HEK293T (cell line): ENCODE measurements at regions not wholly inside any gene's neighbourhood (a gene's known extent, or its start where the extent isn't known, plus 50 kb on each side); places are given as distances from the start of the nearest gene placed in this dataset.

Experiments used
- CTCF ChIA-PET: fragments of 350-600 bp; formaldehyde crosslinking; extraction: SDS; loops from one replicate; lab custom pipeline; 2021; ENCODE audit warnings: antibody characterized with exemption, inconsistent platforms; lab: Yijun Ruan, JAX
- POLR2A ChIA-PET: fragments of 350-600 bp; formaldehyde crosslinking; extraction: SDS; loops from one replicate; lab custom pipeline; 2020; ENCODE audit warnings: antibody characterized with exemption, inconsistent platforms; lab: Yijun Ruan, JAX
- DNase-seq: peaks from one replicate; pipeline ENCODE4 v3.0.0; 2012; ENCODE audit warnings: mixed read lengths; ENCODE audit errors: extremely low spot score
- ARNT ChIP-seq: fragments of 450-650 bp; IDR thresholded peaks from 2 replicates; pipeline ENCODE4 v1.6.1; 2017; ENCODE audit warnings: mild to moderate bottlenecking
- BHLHE40 ChIP-seq: fragments of 450-650 bp; IDR thresholded peaks from 2 replicates; pipeline ENCODE4 v1.6.1; 2016; ENCODE audit warnings: mild to moderate bottlenecking, moderate library complexity, borderline replicate concordance
- CTBP1 ChIP-seq: fragments of 450-650 bp; IDR thresholded peaks from 2 replicates; pipeline ENCODE4 v1.6.1; 2016; ENCODE audit warnings: borderline replicate concordance
- ELF4 ChIP-seq: fragments of 450-650 bp; IDR thresholded peaks from 2 replicates; pipeline ENCODE4 v1.6.1; 2017; ENCODE audit warnings: antibody characterized with exemption
- FOXA1 ChIP-seq: fragments of 450-650 bp; IDR thresholded peaks from 2 replicates; pipeline ENCODE4 v1.6.1; 2016; ENCODE audit warnings: mild to moderate bottlenecking
- FOXK2 ChIP-seq: fragments of 450-650 bp; IDR thresholded peaks from 2 replicates; pipeline ENCODE4 v1.6.1; 2016; ENCODE audit warnings: mild to moderate bottlenecking
- FOXM1 ChIP-seq: fragments of 450-650 bp; IDR thresholded peaks from 2 replicates; pipeline ENCODE4 v1.6.1; 2017; ENCODE audit warnings: mild to moderate bottlenecking, borderline replicate concordance
- HDGF ChIP-seq: fragments of 450-650 bp; IDR thresholded peaks from 2 replicates; pipeline ENCODE4 v1.6.1; 2017; ENCODE audit warnings: antibody characterized with exemption, borderline replicate concordance
- L3MBTL2 ChIP-seq: fragments of 450-650 bp; conservative IDR thresholded peaks from 2 replicates; pipeline ENCODE4 v1.6.1; 2016; ENCODE audit warnings: mild to moderate bottlenecking
- LEF1 ChIP-seq: fragments of 450-650 bp; IDR thresholded peaks from 2 replicates; pipeline ENCODE4 v1.6.1; 2017; ENCODE audit warnings: mild to moderate bottlenecking, borderline replicate concordance
- NFRKB ChIP-seq: fragments of 450-650 bp; IDR thresholded peaks from 2 replicates; pipeline ENCODE4 v1.6.1; 2016; ENCODE audit warnings: mild to moderate bottlenecking, moderate library complexity
- SP1 ChIP-seq: fragments of 450-650 bp; IDR thresholded peaks from 2 replicates; pipeline ENCODE4 v1.6.1; 2017
- SUZ12 ChIP-seq: fragments of 450-650 bp; IDR thresholded peaks from 2 replicates; pipeline ENCODE4 v1.6.1; 2016; ENCODE audit warnings: mild to moderate bottlenecking
- TARDBP ChIP-seq: fragments of 450-650 bp; IDR thresholded peaks from 2 replicates; pipeline ENCODE4 v1.6.1; 2016
- ZNF384 ChIP-seq: fragments of 450-650 bp; IDR thresholded peaks from 2 replicates; pipeline ENCODE4 v1.6.1; 2016
- TF ChIP-seq, protein P1 (sequence below): fragments of 450-650 bp; IDR thresholded peaks from 2 replicates; pipeline ENCODE4 v1.6.1; 2016

DNA sequence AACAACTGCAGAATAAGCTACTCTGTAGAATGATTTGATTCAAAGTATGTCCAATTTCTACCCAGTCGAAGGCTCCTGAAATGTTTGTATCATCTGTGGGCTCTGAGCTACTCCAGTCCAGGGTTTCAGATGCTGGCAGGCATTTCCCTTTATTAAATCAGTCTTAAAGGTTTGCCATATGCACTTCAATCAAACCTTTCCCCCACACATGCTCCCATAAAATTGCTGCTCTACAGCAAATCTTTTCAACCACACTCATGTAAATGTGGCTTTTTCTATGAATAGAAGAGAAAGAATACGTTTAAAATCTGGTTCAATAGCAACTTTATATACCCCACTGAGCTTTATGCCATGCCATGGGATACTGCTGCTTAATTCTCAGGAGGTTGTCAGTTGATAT lies 242.4 kb upstream of the MAP3K7 start:
- CTCF ChIA-PET: no interaction called here
- TF ChIP-seq TARDBP: no peak
- no peak for TF ChIP-seq NFRKB
- no peak for TF ChIP-seq ELF4
- no peak for TF ChIP-seq FOXK2
- TF ChIP-seq BHLHE40: no peak
- TF ChIP-seq SP1: no peak
- TF ChIP-seq CTBP1: no peak
- no peak for TF ChIP-seq HDGF
- no peak for TF ChIP-seq L3MBTL2
- no peak for TF ChIP-seq LEF1
- no peak for TF ChIP-seq FOXM1
- TF ChIP-seq ZNF384: no peak
- TF ChIP-seq SUZ12: no peak
- TF ChIP-seq FOXA1: no peak
- TF ChIP-seq, protein P1, sequence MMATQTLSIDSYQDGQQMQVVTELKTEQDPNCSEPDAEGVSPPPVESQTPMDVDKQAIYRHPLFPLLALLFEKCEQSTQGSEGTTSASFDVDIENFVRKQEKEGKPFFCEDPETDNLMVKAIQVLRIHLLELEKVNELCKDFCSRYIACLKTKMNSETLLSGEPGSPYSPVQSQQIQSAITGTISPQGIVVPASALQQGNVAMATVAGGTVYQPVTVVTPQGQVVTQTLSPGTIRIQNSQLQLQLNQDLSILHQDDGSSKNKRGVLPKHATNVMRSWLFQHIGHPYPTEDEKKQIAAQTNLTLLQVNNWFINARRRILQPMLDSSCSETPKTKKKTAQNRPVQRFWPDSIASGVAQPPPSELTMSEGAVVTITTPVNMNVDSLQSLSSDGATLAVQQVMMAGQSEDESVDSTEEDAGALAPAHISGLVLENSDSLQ: no peak
- TF ChIP-seq ARNT: no peak
- POLR2A ChIA-PET: no interaction called here
- DNase-seq: no peak

DNA sequence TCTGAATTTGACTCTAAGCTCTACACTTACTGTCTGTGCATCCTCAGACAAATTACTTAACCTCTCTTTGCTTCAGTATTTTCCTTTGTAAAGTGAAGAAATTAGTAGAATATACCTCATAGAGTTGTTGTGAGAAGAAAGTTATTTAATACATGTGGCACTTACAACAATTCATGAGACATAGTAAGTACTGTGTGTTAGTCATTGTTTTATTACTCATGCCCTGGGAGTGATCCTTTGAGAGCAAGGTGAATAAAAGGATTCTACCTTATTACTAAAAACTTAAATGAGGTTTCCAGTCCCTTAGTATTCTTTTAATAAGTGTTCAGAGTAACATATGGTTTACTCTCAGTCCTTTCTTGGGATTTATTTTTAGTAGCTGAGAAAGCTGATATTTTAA lies 233.6 kb upstream of the MAP3K7 start:
- no peak for DNase-seq
- TF ChIP-seq BHLHE40 (no peak), NFRKB (no peak), LEF1 (no peak), HDGF (no peak), FOXK2 (no peak), L3MBTL2 (no peak), ZNF384 (no peak)
- TF ChIP-seq, protein P1: no peak
- POLR2A ChIA-PET: no interaction called here
- CTCF ChIA-PET: no interaction called here

DNA sequence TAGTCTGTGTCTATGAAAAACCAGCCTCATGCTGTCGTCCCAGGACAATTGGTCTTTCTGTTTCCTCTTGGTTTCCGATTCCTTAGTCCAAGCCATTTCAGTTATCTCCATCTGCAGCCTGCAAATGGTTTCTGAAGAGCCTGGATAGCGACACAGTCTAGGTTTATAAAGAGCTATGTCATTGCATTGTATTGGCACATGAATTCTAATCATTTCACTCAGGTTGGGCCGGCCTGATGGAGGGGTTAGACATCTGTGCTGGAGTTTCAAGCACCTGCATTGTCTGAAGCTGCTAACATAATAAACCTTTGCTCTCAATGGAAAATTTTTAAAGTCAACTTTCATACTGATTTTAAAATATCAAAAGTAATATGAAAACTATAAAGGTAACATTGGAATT lies 232.6 kb upstream of the MAP3K7 start:
- DNase-seq: no peak
- TF ChIP-seq TARDBP: no peak
- no peak for TF ChIP-seq FOXK2
- no peak for TF ChIP-seq ELF4
- TF ChIP-seq CTBP1: no peak
- no peak for TF ChIP-seq FOXA1
- no peak for TF ChIP-seq L3MBTL2
- TF ChIP-seq, protein P1: no peak
- no peak for TF ChIP-seq ZNF384
- TF ChIP-seq ARNT: no peak
- TF ChIP-seq SUZ12: no peak
- CTCF ChIA-PET: no interaction called here
- POLR2A ChIA-PET: no interaction called here

DNA sequence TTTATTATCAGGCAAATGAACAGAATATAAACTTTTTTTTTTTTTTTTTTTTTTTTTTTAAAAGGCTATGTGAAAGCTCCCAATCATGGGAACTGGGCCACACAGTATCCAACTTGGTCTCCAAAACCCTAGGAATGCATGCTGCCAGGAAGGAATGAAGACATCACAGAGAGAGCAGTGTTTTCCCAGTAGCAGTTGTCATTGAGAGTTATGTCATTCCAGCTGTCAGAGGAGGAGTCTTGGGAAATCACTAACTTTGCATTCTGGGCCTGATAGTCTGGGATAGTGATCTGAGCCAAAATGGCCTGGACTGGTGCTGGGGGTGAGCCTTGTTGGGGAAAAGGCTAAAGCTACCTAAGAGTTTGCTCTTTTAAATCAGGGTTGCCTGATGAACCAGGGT lies 231.3 kb upstream of the MAP3K7 start:
- POLR2A ChIA-PET: no interaction called here
- CTCF ChIA-PET: no interaction called here
- TF ChIP-seq, protein P1: 0 out of 2 replicates have a peak, but pooled peaks have one; percentile 16
- TF ChIP-seq SP1: no peak
- DNase-seq: no peak

DNA sequence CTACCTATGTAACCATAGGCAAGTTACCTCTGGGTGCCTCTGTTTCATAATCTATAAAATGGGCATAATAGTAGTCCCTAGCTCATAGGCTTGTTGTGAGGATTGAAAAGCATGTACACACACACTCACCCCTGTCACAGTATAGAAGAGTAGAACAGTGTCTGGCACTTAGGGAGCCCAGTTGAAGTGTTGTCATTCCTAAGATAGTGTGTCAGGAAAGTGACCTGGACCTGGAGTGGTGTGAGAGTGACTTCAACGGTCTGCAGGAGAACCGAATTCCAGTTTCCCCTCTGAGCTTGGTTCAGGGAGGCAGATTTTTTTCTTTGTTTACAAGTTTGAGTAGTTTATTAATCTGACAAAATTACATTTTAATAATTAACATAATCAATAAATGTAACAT lies 229.9 kb upstream of the MAP3K7 start:
- DNase-seq: no peak
- CTCF ChIA-PET: no interaction called here
- POLR2A ChIA-PET: no interaction called here
- TF ChIP-seq NFRKB (no peak), HDGF (no peak), LEF1 (no peak), FOXA1 (no peak), TARDBP (no peak), CTBP1 (no peak), ZNF384 (no peak), FOXK2 (no peak), ARNT (no peak), ELF4 (no peak)

DNA sequence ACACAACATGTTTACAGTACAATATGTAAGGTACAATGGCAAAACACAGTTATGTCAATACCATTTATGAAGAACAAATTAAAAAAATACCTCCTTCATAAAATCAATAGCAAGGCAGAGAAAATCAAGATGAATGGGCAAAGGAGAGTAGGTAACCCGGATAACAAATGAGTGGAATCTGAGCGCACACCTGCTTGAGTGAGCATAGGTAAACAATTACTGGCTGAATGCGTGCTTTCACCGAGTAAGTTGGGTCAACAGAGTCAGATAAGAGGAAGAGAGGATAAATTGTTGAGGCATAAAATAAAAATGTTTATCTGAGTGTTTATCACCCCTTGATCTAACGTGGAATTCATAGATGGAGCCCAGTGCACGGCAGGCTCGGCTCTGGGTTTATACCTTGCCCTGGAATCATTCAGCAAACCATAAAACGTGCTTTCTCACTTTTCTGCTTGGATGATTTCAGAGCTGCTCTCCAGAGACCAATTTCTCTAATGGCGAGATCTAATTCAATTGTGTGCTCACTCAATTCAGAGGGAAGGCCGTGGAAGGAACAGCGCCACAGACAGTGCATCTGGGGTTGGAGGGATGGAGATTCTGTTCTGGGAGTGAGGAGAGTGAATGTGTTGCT lies 224.8 kb upstream of the MAP3K7 start:
- POLR2A ChIA-PET: no interaction called here
- CTCF ChIA-PET: interaction anchor here (0.6 to 0.7 kb wide), 2 partner anchors 48 to 101 kb away, joined by 4 read pairs; no protein-coding TSS in a partner anchor

More for the DNA sequence above, 224.8 kb upstream of the MAP3K7 start:
- TF ChIP-seq ARNT (peak; percentile 84), L3MBTL2 (no peak), FOXM1 (no peak)
- DNase-seq: peak; percentile 46
